Peyer's patch (tissue), 4 donors: ENCODE measurements at regions not wholly inside any gene's neighbourhood (a gene's known extent, or its start where the extent isn't known, plus 50 kb on each side); places are given as distances from the start of the nearest gene placed in this dataset.

ENCODE experiments used
- POLR2A ChIP-seq, 2 donors: fragments of 450-650 bp; IDR thresholded peaks; one replicate each; pipeline ENCODE4 v1.5.1; 2017; ENCODE audit warnings: antibody characterized with exemption in 2 of 2, mild to moderate bottlenecking in 2 of 2, moderate library complexity in 2 of 2
- TF ChIP-seq, protein P1 (sequence below), 6 experiments: fragments of 450-650 bp in 4 of 6; fragments of 200-600 bp in 2 of 6; sonication (generic) in 1 of 6; IDR thresholded peaks; one replicate each; pipeline ENCODE4 v1.5.1; 2017 to 2019; ENCODE audit warnings: antibody characterized with exemption in 6 of 6, mild to moderate bottlenecking in 3 of 6, moderate library complexity in 1 of 6

DNA sequence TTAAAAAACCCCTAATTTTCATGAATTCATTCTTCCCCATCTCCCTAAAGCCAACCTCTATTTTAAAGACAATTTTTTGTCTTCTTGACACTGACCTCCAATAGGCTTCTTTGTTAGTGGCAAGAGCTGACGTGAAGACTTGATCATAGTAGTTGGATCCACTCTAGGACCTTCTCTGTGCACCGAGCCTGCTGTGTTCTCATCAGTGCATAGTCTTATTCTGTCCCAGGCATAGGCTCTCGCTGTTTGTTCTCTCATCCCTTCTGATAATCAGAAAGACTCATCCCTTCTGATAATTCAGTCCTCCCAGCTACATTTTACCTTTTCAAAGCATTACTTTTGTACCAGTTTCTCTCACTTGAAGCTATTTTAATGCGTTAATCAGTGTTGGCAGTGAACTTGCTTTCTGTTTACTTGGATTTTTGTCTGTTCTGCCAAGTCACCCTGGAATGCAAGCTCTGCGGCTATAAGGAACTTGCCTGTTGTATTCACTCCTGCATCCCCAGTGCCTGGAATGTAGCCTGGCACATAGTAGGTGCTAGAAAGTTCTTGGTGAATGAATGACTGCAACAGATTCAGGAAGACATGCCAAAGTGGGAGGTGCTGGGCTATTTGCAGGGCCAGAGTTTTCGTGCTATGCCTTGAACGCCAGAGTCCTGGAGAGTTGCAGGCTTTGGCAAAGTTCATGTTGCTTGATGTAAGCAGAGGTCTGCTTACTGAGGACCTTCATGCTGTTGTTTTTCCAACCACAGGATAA is 147.6 kb upstream of the MPHOSPH6 start:
- TF ChIP-seq, protein P1, sequence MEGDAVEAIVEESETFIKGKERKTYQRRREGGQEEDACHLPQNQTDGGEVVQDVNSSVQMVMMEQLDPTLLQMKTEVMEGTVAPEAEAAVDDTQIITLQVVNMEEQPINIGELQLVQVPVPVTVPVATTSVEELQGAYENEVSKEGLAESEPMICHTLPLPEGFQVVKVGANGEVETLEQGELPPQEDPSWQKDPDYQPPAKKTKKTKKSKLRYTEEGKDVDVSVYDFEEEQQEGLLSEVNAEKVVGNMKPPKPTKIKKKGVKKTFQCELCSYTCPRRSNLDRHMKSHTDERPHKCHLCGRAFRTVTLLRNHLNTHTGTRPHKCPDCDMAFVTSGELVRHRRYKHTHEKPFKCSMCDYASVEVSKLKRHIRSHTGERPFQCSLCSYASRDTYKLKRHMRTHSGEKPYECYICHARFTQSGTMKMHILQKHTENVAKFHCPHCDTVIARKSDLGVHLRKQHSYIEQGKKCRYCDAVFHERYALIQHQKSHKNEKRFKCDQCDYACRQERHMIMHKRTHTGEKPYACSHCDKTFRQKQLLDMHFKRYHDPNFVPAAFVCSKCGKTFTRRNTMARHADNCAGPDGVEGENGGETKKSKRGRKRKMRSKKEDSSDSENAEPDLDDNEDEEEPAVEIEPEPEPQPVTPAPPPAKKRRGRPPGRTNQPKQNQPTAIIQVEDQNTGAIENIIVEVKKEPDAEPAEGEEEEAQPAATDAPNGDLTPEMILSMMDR (IDR thresholded peaks at IDR 0.05): no peak
- TF ChIP-seq POLR2A (IDR thresholded peaks at IDR 0.05): no peak
